Cardiac muscle cell (in vitro differentiated cells and primary cell): ENCODE measurements at regions not wholly inside any gene's neighbourhood (a gene's known extent, or its start where the extent isn't known, plus 50 kb on each side); places are given as distances from the start of the nearest gene placed in this dataset.

ENCODE experiments used
- DNase-seq, 2 donors: peaks; one replicate each; pipeline versions ENCODE4 v3.0.0 to v3.0.0-alpha.2; 2010 to 2017; ENCODE audit warnings: low read depth in 1 of 2, low spot score in 1 of 2
- H3K27ac ChIP-seq: fragments of 200-600 bp; sonication (generic); 2 replicates; pipeline ENCODE4 v1.5.1; 2016
- H3K27me3 ChIP-seq: fragments of 200-600 bp; sonication (generic); 2 replicates; pipeline ENCODE4 v1.6.0; 2016; ENCODE audit warnings: control low read depth
- H3K36me3 ChIP-seq: fragments of 200-600 bp; sonication (generic); 2 replicates; pipeline ENCODE4 v1.5.1; 2016; ENCODE audit warnings: control low read depth
- H3K4me1 ChIP-seq: fragments of 200-600 bp; sonication (generic); 2 replicates; pipeline ENCODE4 v1.8.1; 2017; ENCODE audit warnings: low read depth, mild to moderate bottlenecking, mixed run types
- H3K4me3 ChIP-seq: fragments of 200-600 bp; sonication (generic); 2 replicates; pipeline ENCODE4 v1.5.1; 2016; ENCODE audit warnings: mild to moderate bottlenecking
- H3K9me3 ChIP-seq: fragments of 200-600 bp; sonication (generic); 2 replicates; pipeline ENCODE4 v1.5.1; 2017; ENCODE audit warnings: low read depth, mild to moderate bottlenecking, control low read depth
- CTCF ChIP-seq: IDR thresholded peaks from 2 replicates; pipeline ENCODE4 v1.5.1; 2012; ENCODE audit warnings: low read depth, mild to moderate bottlenecking, low read length

- Histone ChIP-seq H3K9me3 (no peaks in the 10 kb centered on the region), H3K36me3 (no peaks in the 10 kb centered on the region), H3K4me1 (no peaks in the 10 kb centered on the region), H3K27me3 (no peaks in the 10 kb centered on the region), H3K4me3 (no peak overlapping the region), H3K27ac (no peak overlapping the region)
- DNase-seq, result no peak
- TF ChIP-seq CTCF, result no peak
Observed at GRCh38 chr4:19677211-19677610, 574.5 kb upstream of the SLIT2 start.

- H3K27me3 ChIP-seq, result no peaks in the 10 kb centered on the region
- peak in 1 of 2 donors; percentile 43 for DNase-seq
- no peak for TF ChIP-seq CTCF
- no peaks in the 10 kb centered on the region for H3K36me3 ChIP-seq
- H3K9me3 ChIP-seq, result no peaks in the 10 kb centered on the region
- H3K4me3 ChIP-seq, result no peak overlapping the region
- no peak overlapping the region for H3K27ac ChIP-seq
- no peaks in the 10 kb centered on the region for H3K4me1 ChIP-seq
Observed at GRCh38 chr4:19675172-19675811, 576.4 kb upstream of the SLIT2 start.

GRCh38 chr4:19659101-19659500 is 592.6 kb upstream of the SLIT2 start:
- DNase-seq, result no peak
- Histone ChIP-seq H3K4me3 (no peak overlapping the region), H3K27ac (no peak overlapping the region), H3K4me1 (peaks cover 4% of the 10 kb centered on the region), H3K27me3 (no peaks in the 10 kb centered on the region), H3K36me3 (no peaks in the 10 kb centered on the region), H3K9me3 (no peaks in the 10 kb centered on the region)
- TF ChIP-seq CTCF, result no peak

GRCh38 chr4:19657856-19658255 is 593.8 kb upstream of the SLIT2 start:
- H3K9me3 ChIP-seq, result no peaks in the 10 kb centered on the region
- DNase-seq, result peak in 1 of 2 donors; percentile 45
- peaks cover 4% of the 10 kb centered on the region for H3K4me1 ChIP-seq
- no peaks in the 10 kb centered on the region for H3K27me3 ChIP-seq
- no peak overlapping the region for H3K4me3 ChIP-seq
- H3K27ac ChIP-seq, result no peak overlapping the region
- no peak for TF ChIP-seq CTCF
- no peaks in the 10 kb centered on the region for H3K36me3 ChIP-seq

- Histone ChIP-seq H3K27ac (no peak overlapping the region), H3K4me1 (peaks cover 4% of the 10 kb centered on the region), H3K27me3 (no peaks in the 10 kb centered on the region), H3K9me3 (no peaks in the 10 kb centered on the region), H3K36me3 (no peaks in the 10 kb centered on the region), H3K4me3 (no peak overlapping the region)
- TF ChIP-seq CTCF, result no peak
- peak in 1 of 2 donors; percentile 62 for DNase-seq
Observed at GRCh38 chr4:19655666-19656065, 596.0 kb upstream of the SLIT2 start.
